GM19452 (cell line): ENCODE measurements at regions not wholly inside any gene's neighbourhood (a gene's known extent, or its start where the extent isn't known, plus 50 kb on each side); places are given as distances from the start of the nearest gene placed in this dataset.
"Not testable (repeated sequence)": the region's sequence is repeated elsewhere in the genome, so short reads cannot be mapped to it uniquely, and the experiment has no call there.

ENCODE experiments used
- ATAC-seq: cut with Tn5 transposase; IDR thresholded peaks from one replicate; pipeline ENCODE4 v1.9.1; 2021; ENCODE audit not compliant: unreplicated experiment

- ATAC-seq, result not testable (repeated sequence)
Observed at GRCh38 chr20:41685145-41685544, 67.0 kb upstream of the CHD6 start.

DNA sequence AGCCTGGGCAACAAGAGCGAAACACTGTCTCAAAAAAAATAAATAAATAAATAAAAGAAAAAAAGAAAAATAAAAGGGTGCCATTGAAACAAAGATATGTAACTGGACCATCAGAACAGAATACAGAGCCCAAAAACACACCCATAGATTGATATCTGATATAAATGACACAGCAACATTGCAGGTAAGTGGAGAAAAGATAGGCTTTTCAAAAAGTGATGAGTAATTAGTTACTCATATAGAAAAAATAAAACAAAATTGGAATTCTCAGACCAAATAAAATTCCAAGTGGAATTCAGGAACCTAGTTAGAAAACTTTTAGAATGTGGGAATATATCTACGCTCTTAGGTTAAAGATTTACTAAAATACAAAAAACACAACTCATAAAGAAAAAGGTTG, 60.6 kb upstream of the CHD6 start:
- ATAC-seq, result no peak

- no peak for ATAC-seq
Observed at GRCh38 chr20:41672282-41672681, 54.1 kb upstream of the CHD6 start.

GRCh38 chr20:41671143-41671542, 53.0 kb upstream of the CHD6 start:
- ATAC-seq, result no peak

GRCh38 chr20:41670631-41671030, 52.5 kb upstream of the CHD6 start:
- ATAC-seq, result no peak

DNA sequence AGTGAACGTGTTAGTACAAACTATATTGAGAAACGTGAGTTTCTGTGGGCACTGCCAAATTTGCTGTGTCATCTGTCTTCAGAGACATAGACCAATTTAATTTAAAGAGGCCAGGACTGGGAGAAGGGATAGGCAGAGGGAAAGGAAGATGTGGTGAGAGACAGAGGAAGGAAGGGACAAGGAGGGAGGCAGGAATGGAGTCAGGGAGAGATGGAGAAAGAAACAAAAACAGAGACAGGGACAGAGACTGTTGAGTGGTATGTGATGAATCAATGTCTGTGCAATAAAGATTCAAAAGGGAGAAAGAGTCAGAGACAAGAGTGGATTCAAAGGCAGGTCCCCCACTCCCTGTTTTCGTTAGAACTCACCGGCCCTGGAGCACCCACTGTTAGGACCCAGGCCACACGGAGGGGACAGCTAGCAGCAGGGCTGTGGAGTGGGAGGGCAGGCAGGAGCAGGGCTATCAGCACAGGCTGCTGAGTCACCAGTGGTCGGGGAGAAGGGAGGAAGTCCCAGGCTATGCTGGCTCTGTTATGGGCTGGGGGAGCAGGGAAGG, 51.6 kb upstream of the CHD6 start:
- no peak for ATAC-seq

DNA sequence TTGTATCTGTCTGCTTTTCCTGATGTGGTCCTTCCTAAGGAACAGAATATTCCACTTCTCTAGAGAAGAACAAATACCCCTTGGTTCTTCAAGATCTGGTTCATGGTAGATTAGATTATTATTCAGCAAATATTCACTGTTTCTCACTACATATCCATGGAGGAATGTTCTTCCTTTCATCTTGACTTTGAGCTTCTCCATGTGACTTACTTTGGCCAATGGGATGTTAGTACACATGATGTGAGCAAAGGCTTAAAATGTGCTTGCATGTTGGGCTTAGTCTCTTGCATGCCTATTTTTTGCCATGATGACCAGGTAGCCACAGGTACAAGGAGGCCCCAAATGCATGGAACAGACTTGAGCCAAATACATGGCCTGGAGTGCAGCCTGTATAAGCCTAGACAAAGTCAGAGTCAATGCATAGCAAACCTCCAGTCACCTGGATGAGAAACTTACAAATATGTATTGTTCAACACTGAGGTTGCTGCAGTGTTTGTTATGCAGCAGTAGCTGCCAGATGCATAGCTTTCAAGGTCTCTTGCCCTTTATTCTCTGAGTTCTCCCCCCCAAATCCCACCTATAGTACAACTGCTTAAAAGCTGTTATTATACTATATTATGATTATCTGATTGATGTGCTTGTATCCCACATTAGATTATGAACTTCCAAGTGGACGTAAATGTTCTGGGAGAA, 50.0 kb upstream of the CHD6 start:
- ATAC-seq, result no peak
